A549 (cell line): ENCODE measurements at regions not wholly inside any gene's neighbourhood (a gene's known extent, or its start where the extent isn't known, plus 50 kb on each side); places are given as distances from the start of the nearest gene placed in this dataset.

ENCODE experiments used
- CHD2 ChIP-seq: fragments of 150-350 bp; IDR thresholded peaks from 2 replicates; pipeline ENCODE4 v1.6.1; 2014; ENCODE audit warnings: low read length; ENCODE audit not compliant: partially characterized antibody
- EP300 ChIP-seq, 2 experiments: fragments of >200 bp; sonication (Bioruptor Twin); formaldehyde crosslinking; IDR thresholded peaks; 2 replicates in 1 of 2; 3 replicates in 1 of 2; pipeline ENCODE4 v1.6.1; 2016 to 2017
- ESRRA ChIP-seq: fragments of 150-350 bp; IDR thresholded peaks from 2 replicates; pipeline ENCODE4 v1.6.1; 2014; ENCODE audit warnings: mild to moderate bottlenecking, low read length, borderline replicate concordance
- HDAC2 ChIP-seq: fragments of 200-600 bp; sonication (generic); IDR thresholded peaks from 2 replicates; pipeline ENCODE4 v1.6.1; 2016
- KDM5A ChIP-seq: fragments of 200-600 bp; sonication (generic); IDR thresholded peaks from 2 replicates; pipeline ENCODE4 v1.6.1; 2016; ENCODE audit warnings: antibody characterized with exemption, mild to moderate bottlenecking
- NFE2L2 ChIP-seq: fragments of 150-350 bp; conservative IDR thresholded peaks from 2 replicates; pipeline ENCODE4 v1.6.1; 2014; ENCODE audit warnings: low read length
- RAD21 ChIP-seq, 2 experiments: fragments of >200 bp in 1 of 2; sonication (Bioruptor Twin) in 1 of 2; formaldehyde crosslinking in 1 of 2; IDR thresholded peaks in 1 of 2; conservative IDR thresholded peaks in 1 of 2; 2 replicates in 1 of 2; 3 replicates in 1 of 2; pipeline ENCODE4 v1.6.1; 2012 to 2018; ENCODE audit warnings: inconsistent platforms in 1 of 2
- RCOR1 ChIP-seq: fragments of 150-350 bp; IDR thresholded peaks from 2 replicates; pipeline ENCODE4 v1.6.1; 2014; ENCODE audit warnings: antibody characterized with exemption, low read length, low read depth
- TFCP2L1 ChIP-seq: fragments of 250-450 bp; sonication (Bioruptor Pico); IDR thresholded peaks from 2 replicates; pipeline ENCODE4 v1.5.0; 2021; ENCODE audit warnings: mild to moderate bottlenecking
- ZFP36 ChIP-seq: fragments of 450-650 bp; IDR thresholded peaks from 2 replicates; pipeline ENCODE4 v1.6.1; 2014; ENCODE audit warnings: borderline replicate concordance; ENCODE audit not compliant: partially characterized antibody
- ZSCAN20 ChIP-seq: fragments of 250-450 bp; sonication (Bioruptor Pico); IDR thresholded peaks from 2 replicates; pipeline ENCODE4 v1.8.0; 2022; ENCODE audit warnings: mild to moderate bottlenecking, moderate library complexity
- TF ChIP-seq, protein P1 (sequence below): fragments of >200 bp; sonication (Bioruptor Twin); formaldehyde crosslinking; IDR thresholded peaks from 3 replicates; pipeline ENCODE4 v1.5.1; 2016
- TF ChIP-seq, protein P2 (sequence below): fragments of 150-350 bp; IDR thresholded peaks from 2 replicates; pipeline ENCODE4 v1.6.1; 2014; ENCODE audit warnings: low read depth, mild to moderate bottlenecking, low read length
- TF ChIP-seq, protein P3 (sequence below): fragments of 450-650 bp; IDR thresholded peaks from 2 replicates; pipeline ENCODE4 v1.6.1; 2014; ENCODE audit warnings: antibody characterized with exemption

DNA sequence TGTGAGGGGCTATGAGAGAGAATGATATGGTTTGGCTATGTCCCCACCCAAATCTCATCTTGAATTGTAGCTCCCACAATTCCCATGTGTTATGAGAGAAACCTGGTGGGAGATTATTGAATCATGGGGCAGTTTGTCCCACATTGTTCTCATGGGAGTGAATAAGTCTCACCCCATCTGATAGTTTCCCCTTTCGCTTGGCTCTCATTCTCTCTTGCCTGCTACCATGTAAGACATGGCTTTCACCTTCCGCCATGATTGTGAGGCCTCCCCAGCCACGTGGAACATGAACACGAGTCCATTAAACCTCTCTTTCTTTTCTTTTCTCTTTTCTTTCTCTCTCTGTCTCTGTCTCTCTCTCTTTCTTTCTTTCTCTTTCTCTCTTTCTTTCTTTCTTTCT is 743.4 kb upstream of the CTNND2 start:
- TF ChIP-seq RAD21 (conservative IDR thresholded peaks at IDR 0.05 in 1 of 2, IDR thresholded peaks at IDR 0.05 in 1 of 2) (no peak), CHD2 (no peak), NFE2L2 (no peak), EP300 (IDR thresholded peaks at IDR 0.05) (no peak), ESRRA (no peak), KDM5A (no peak), ZFP36 (no peak), TFCP2L1 (CRISPR knock-in tag) (no peak), ZSCAN20 (CRISPR knock-in tag) (no peak), HDAC2 (no peak), RCOR1 (no peak)
- TF ChIP-seq, protein P1, sequence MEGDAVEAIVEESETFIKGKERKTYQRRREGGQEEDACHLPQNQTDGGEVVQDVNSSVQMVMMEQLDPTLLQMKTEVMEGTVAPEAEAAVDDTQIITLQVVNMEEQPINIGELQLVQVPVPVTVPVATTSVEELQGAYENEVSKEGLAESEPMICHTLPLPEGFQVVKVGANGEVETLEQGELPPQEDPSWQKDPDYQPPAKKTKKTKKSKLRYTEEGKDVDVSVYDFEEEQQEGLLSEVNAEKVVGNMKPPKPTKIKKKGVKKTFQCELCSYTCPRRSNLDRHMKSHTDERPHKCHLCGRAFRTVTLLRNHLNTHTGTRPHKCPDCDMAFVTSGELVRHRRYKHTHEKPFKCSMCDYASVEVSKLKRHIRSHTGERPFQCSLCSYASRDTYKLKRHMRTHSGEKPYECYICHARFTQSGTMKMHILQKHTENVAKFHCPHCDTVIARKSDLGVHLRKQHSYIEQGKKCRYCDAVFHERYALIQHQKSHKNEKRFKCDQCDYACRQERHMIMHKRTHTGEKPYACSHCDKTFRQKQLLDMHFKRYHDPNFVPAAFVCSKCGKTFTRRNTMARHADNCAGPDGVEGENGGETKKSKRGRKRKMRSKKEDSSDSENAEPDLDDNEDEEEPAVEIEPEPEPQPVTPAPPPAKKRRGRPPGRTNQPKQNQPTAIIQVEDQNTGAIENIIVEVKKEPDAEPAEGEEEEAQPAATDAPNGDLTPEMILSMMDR: no peak
- TF ChIP-seq, protein P2, sequence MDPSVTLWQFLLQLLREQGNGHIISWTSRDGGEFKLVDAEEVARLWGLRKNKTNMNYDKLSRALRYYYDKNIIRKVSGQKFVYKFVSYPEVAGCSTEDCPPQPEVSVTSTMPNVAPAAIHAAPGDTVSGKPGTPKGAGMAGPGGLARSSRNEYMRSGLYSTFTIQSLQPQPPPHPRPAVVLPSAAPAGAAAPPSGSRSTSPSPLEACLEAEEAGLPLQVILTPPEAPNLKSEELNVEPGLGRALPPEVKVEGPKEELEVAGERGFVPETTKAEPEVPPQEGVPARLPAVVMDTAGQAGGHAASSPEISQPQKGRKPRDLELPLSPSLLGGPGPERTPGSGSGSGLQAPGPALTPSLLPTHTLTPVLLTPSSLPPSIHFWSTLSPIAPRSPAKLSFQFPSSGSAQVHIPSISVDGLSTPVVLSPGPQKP: no peak
- TF ChIP-seq, protein P3, sequence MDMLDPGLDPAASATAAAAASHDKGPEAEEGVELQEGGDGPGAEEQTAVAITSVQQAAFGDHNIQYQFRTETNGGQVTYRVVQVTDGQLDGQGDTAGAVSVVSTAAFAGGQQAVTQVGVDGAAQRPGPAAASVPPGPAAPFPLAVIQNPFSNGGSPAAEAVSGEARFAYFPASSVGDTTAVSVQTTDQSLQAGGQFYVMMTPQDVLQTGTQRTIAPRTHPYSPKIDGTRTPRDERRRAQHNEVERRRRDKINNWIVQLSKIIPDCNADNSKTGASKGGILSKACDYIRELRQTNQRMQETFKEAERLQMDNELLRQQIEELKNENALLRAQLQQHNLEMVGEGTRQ: no peak
